Activated T-cell treated with anti-CD3 and anti-CD28 coated beads, Interleukin-2, amount 50 U/mL, for 4 hours (primary cell): ENCODE measurements at regions not wholly inside any gene's neighbourhood (a gene's known extent, or its start where the extent isn't known, plus 50 kb on each side); places are given as distances from the start of the nearest gene placed in this dataset.
"Not testable (repeated sequence)": the region's sequence is repeated elsewhere in the genome, so short reads cannot be mapped to it uniquely, and the experiment has no call there.

Experiments used
- ATAC-seq, 2 donors: fragments of 200-7000 bp; cut with Tn5 transposase; one replicate each; pipeline ENCODE4 v1.10.0; 2021
- DNase-seq: peaks from one replicate; pipeline ENCODE4 v3.0.0-alpha.2; 2020
- H3K27me3 Mint-ChIP-seq: one replicate; pipeline ENCODE4 v1.8.0; 2021; ENCODE audit warnings: low read depth, mixed read lengths
- H3K36me3 Mint-ChIP-seq: one replicate; pipeline ENCODE4 v1.8.0; 2022; ENCODE audit warnings: mixed read lengths; ENCODE audit not compliant: insufficient read depth
- H3K4me1 Mint-ChIP-seq: one replicate; pipeline ENCODE4 v1.8.0; 2021; ENCODE audit warnings: low read depth, mixed read lengths
- H3K4me3 Mint-ChIP-seq: one replicate; pipeline ENCODE4 v1.8.0; 2021; ENCODE audit warnings: mild to moderate bottlenecking, moderate library complexity, mixed read lengths
- H3K9me3 Mint-ChIP-seq: one replicate; pipeline ENCODE4 v1.8.0; 2021; ENCODE audit warnings: mixed read lengths

DNA sequence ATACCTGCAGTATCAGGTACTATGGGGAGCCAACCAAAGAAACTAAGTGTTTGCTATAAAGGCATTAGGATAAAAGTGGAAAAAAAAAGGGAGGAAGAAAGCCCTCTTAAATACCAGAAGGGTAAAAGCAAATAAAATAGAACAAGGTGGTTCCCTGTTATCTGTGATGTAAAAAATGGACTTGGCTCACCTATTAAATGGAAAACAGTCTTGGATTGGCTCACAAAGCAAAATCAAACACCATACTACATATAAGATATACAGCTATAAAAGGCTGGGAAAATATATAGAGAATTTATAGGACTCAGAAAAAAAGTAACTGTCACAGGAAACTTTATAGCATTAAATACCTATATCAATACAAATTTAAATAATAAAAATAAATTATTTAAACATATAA, 73.5 kb upstream of the FBXO28 start:
- DNase-seq, H3K4me1 Mint-ChIP-seq, H3K9me3 Mint-ChIP-seq, H3K36me3 Mint-ChIP-seq, ATAC-seq, H3K4me3 Mint-ChIP-seq: not testable (repeated sequence)
- peaks cover 23% of the 10 kb centered on the region for H3K27me3 Mint-ChIP-seq

DNA sequence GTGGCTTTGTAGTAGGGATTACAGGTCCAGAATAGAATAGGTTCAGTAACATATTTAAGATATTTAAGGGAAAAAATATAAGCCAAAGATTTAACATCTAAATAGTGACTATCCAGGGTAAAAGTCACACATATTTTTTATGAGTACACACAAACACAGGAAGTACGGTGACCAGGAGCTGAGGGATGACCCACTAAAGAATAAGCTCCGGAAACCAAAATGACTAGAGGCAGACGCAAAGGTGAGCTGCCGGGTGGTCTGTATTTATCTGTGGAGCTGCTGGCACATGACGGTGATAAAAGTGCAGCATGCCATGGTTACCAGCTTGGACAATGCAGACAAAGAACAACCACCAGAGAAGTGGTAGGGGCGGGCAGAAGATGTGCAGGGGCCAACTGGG, 73.9 kb upstream of the FBXO28 start:
- not testable (repeated sequence) for H3K36me3 Mint-ChIP-seq, H3K4me3 Mint-ChIP-seq, ATAC-seq

DNA sequence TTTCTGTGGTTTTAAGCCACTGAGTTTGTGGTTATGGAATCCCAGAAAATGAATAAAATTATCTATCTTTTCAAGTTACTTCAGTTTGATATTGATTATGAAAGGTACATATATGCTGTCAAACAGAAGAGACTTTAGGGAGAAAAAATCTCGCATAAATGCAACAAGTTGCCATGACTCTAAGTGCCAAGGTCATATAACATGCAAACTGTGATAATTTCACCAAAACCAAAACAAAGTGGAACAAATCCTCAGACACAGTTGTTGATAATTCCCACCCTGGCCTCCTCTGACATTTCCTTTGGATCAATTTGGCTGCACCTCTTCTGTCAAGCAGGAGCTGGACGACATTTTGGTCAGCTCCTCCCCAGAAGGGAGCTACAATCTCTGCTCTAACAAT, 75.1 kb upstream of the FBXO28 start:
- peaks cover 16% of the 10 kb centered on the region for H3K27me3 Mint-ChIP-seq
- not testable (repeated sequence) for DNase-seq, ATAC-seq, H3K36me3 Mint-ChIP-seq, H3K4me3 Mint-ChIP-seq, H3K4me1 Mint-ChIP-seq, H3K9me3 Mint-ChIP-seq

More for the DNA sequence above, 73.9 kb upstream of the FBXO28 start:
- peaks cover 20% of the 10 kb centered on the region for H3K27me3 Mint-ChIP-seq
- H3K9me3 Mint-ChIP-seq, H3K4me1 Mint-ChIP-seq, DNase-seq: not testable (repeated sequence)

DNA sequence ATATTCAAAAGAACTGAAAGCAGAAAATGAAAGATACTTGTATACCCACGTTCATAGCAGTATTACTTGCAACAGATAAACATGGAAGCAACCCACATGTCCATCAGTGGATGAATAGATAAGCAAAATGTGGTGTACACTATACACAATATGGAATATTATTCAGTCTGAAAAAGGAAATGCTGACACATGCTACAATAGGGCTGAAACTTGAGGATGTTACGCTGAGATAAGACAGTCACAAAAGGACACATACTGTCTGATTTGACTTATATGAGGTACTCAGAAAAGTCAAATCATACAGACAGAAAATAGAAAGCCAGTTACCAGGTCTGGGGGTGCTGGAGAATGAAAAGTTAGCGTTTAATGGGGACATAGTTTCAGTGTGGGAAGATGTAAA, 76.5 kb upstream of the FBXO28 start:
- not testable (repeated sequence) for H3K4me3 Mint-ChIP-seq

DNA sequence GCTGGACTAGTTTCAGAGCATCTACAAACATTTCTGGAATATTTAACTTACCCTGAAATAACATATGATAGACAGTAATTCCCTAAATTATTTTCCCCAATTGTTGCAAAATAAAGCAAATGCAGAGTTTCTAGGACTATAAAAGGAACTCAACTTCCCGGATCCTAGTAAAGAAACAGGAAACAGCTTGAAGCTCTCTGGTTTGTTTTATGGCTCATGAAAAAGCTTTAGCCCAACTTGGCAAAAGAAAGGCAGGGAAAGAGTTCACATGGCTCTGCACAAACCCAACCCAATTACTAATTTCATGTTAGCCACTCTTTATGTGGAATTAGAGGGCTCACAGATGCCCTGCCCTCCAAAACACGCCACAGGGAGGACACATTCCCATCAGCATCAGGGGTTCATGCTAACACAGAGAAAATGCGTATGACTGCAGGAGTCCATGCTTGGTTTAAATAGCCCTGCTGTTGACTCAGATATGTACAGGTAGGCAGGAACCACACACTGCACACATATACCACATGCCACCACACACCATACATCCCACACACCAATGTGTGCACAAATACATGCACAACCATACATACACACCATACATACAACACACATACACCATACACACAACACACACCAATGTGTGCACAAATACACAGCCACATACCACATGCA, 81.2 kb upstream of the FBXO28 start:
- H3K9me3 Mint-ChIP-seq, DNase-seq, H3K4me1 Mint-ChIP-seq, H3K27me3 Mint-ChIP-seq, H3K36me3 Mint-ChIP-seq, ATAC-seq, H3K4me3 Mint-ChIP-seq: not testable (repeated sequence)

More for the DNA sequence above, 76.5 kb upstream of the FBXO28 start:
- DNase-seq, H3K9me3 Mint-ChIP-seq, ATAC-seq, H3K4me1 Mint-ChIP-seq, H3K36me3 Mint-ChIP-seq: not testable (repeated sequence)
- H3K27me3 Mint-ChIP-seq: peaks cover 12% of the 10 kb centered on the region

DNA sequence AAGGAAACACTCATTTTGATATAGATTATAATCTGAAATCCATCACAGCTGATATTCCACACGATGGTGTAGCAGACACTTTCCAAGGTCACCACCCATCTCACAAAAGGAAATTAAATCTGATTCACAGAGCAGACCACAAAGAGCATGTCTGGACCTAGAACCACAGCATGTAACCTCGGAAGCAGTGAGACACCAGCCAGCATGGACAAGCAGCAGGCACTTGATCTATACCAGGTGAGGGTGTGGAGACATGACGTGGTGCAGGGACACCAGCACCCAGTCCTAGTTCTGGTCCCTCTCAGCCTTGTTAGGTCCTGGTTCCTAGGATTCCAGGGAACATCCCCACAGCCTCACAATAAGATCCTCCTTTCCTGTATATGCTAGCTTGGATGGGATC, 81.9 kb upstream of the FBXO28 start:
- not testable (repeated sequence) for H3K36me3 Mint-ChIP-seq, ATAC-seq, H3K27me3 Mint-ChIP-seq, H3K4me1 Mint-ChIP-seq, DNase-seq, H3K9me3 Mint-ChIP-seq, H3K4me3 Mint-ChIP-seq

DNA sequence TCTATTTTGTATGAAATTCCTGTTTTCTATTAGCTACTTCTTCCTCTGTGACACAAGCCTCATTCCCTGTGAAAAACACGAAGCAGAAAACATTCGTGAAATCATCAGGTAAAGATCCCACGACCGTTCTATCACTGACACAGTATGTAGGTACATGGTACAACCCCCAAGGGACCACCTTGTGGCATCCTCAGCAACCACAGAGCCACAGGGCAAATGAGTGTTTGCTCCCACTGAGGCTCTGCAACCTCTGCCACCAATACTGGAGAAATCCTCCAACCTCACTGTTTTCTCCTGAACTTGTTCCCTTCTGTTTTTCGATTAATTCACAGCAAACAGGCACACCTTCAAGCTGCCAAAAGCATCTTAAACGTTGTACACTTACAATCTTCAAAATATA, 83.7 kb upstream of the FBXO28 start:
- H3K27me3 Mint-ChIP-seq, H3K36me3 Mint-ChIP-seq, DNase-seq, H3K4me1 Mint-ChIP-seq, H3K9me3 Mint-ChIP-seq, H3K4me3 Mint-ChIP-seq, ATAC-seq: not testable (repeated sequence)

DNA sequence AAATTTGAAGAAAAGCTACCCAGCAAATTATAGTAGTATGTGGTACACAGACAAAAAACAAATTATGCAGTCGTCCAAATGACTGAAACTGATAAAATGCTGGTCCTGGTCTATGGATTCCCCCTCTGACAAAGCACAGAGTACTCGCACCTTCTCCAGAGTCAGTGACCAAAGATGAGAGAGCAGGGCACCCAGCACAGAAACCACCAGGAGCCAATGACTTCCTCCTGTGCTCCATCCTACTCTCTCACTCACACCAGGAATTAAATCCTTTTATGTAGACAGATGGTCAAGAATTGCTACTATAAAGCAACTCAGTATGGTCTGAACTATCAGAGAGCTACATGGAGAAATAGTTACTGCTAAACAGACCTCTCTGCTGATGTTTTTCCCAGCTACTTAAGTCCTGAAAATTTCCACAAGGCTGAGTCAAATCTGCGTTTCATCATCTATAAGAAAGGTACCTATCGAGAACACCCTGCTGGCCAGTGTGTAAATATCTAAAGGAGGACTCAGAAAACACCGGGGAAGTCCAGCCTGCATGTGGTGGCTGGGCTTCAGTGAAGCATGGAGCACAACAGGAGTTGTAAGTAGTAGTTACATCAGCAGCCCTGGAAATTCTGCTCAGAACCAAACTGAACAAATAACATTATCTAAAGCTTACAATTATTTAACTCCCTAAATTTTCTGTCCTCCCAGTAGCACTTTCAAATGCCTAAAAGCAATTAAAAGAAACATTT, 84.5 kb upstream of the FBXO28 start:
- not testable (repeated sequence) for H3K27me3 Mint-ChIP-seq, DNase-seq, H3K36me3 Mint-ChIP-seq, H3K4me1 Mint-ChIP-seq, ATAC-seq, H3K4me3 Mint-ChIP-seq, H3K9me3 Mint-ChIP-seq

DNA sequence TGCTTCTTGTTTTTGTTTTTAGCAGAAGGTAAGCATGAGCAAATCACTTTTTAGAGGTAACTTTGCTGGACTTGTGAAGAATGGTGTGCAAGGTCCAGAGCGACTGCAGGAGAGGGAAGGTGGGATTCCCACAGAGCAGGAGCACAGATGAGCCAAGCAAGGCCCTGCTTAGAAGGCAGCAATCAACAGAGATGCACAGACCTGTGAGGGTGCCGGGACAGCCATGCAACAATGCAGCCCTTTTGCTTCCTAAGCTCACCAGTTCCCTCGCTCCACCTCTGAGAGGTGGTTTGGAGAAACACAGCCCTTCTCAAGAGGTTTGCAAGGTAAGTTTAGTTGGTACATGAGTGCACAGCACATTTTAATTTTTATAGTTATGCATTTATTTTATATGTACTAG, 85.1 kb upstream of the FBXO28 start:
- H3K4me3 Mint-ChIP-seq, ATAC-seq, H3K4me1 Mint-ChIP-seq, H3K27me3 Mint-ChIP-seq, H3K36me3 Mint-ChIP-seq, H3K9me3 Mint-ChIP-seq, DNase-seq: not testable (repeated sequence)

DNA sequence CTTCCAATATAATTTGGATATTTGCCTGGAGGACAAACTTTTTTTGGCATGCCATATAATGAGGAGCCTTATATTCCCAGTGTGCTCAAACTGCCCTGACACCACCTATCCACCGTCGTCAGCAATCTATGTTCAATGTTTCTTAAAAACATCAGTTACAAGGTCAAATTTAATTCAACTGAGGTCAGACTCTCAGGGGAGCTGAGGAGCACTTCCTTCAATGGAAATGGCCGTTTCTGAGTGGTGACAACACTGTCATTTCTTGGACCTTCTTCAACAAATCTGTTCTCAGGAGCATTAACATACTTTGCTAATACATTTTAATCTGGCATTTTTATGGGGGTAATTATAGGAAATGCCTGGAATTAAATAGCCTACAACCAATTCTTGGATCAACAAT, 90.8 kb upstream of the FBXO28 start:
- not testable (repeated sequence) for H3K9me3 Mint-ChIP-seq, H3K4me1 Mint-ChIP-seq, ATAC-seq, H3K4me3 Mint-ChIP-seq, H3K27me3 Mint-ChIP-seq, H3K36me3 Mint-ChIP-seq, DNase-seq

DNA sequence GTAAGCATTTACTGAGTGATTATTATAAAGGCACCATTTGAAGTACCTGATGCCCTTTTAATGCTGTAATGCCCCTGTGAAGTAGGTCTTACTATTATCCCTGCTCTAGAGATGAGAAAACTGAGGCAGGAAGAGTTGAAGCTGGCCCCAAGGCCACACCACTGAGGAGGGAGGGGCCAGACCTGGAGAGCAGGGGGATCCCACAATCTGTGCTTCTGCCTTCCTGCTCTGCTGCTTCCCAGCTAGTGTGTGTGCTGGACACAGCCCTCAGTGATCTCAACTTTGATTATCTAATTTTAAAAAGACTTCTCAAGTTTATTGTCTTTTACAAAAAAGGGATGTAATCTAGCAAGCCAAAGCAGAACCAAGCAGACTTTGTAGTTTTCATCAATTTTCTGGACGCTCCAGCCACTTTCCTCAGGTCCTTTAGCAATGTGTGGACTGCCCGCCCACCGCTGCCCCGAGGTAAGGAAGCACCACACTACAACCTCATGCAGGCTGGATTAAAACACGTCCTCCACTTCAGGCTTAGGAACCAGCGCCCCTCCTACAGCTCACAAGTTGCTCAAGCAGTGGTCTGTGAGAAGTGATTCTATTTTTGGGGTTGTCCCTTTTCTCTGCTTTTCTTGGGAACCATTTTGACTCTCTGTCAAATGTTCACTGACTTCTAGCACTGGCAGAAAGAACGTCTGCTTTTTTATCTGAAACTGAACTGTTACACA, 91.5 kb upstream of the FBXO28 start:
- H3K36me3 Mint-ChIP-seq: not testable (repeated sequence)

DNA sequence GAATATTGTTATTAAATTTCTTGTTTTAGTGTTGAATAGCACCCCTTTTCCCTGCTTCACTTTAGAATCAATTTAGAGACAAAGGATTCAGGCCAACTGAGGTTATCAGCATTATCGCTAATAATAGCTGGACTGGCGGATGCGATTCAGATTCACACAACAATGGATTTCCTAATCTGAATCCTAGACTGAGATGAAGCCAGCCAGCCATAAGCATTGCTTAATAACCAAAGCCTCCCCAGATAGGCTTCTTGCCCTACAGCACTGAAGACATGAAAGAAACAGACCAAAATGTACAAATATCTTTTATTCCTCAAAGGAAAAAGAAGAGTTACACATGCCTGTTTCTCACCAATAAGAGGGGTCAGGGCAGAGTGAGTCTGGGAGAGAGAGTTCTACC, 94.0 kb upstream of the FBXO28 start:
- H3K9me3 Mint-ChIP-seq, ATAC-seq, H3K36me3 Mint-ChIP-seq, H3K27me3 Mint-ChIP-seq, DNase-seq, H3K4me1 Mint-ChIP-seq, H3K4me3 Mint-ChIP-seq: not testable (repeated sequence)

More for the DNA sequence above, 91.5 kb upstream of the FBXO28 start:
- not testable (repeated sequence) for H3K27me3 Mint-ChIP-seq, H3K4me3 Mint-ChIP-seq, H3K4me1 Mint-ChIP-seq, H3K9me3 Mint-ChIP-seq, DNase-seq, ATAC-seq

DNA sequence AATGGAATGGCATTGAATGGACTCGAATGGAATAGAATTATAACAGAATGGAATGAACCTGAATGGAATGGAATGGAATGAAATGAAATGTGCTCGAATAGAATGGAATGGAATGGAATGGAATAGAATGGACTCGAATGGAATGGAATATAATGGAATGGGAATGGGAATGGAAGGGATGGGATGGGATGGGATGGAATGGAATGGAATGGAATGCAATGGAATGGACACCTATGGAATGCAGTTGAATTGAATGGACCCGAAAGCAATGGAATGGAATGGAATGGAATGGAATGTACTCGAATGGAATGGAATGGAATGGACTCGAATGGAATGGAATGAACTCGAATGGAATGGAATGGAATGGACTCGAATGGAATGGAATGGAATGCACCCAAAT, 98.1 kb upstream of the FBXO28 start:
- H3K4me3 Mint-ChIP-seq, ATAC-seq, H3K27me3 Mint-ChIP-seq, H3K4me1 Mint-ChIP-seq, H3K36me3 Mint-ChIP-seq, H3K9me3 Mint-ChIP-seq, DNase-seq: not testable (repeated sequence)

DNA sequence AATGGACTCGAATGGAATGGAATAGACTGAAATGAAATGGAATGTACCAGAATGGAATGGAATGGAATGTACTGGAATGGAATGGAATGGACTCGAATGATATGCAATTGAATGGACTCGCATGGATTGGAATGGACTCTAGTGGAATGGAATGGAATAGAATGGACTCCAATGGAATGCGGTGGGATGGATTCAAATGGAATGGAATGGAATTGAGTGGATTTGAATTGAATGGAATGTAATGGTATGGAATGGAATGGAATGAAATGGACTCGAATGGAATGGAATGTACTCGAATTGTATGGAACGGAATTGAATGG, 99.6 kb upstream of the FBXO28 start:
- no peak overlapping the region for H3K4me3 Mint-ChIP-seq
- ATAC-seq: no peak
- H3K9me3 Mint-ChIP-seq: no peaks in the 10 kb centered on the region
- H3K27me3 Mint-ChIP-seq: no peaks in the 10 kb centered on the region
- no peaks in the 10 kb centered on the region for H3K4me1 Mint-ChIP-seq
- H3K36me3 Mint-ChIP-seq: peaks cover 3% of the 10 kb centered on the region
- no peak for DNase-seq
